ENCODE measurements at regions not wholly inside any gene's neighbourhood (a gene's known extent, or its start where the extent isn't known, plus 50 kb on each side); places are given as distances from the start of the nearest gene placed in this dataset.
A peak's percentile ranks its signal among the peaks of the same experiment; 100 is the strongest.

DNA sequence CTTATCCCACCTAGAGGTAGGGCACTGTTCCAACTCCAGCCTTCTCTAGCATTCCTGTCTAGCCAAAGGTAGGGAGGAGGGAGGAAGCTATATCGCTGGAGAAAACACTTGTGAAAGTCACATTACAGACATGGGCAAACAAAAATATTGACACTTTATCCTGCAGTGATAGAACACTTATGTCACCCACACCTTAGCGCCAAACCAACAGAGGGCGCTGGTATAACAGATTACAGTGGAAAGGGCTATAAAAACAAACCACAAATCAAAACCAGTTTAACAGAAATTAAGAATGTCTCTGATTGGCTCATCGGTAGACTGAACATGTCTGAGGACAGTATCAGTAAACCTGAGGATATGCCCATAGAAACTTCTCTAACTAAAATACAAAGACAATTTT lies 451.3 kb downstream of the TLL1 start:
- TF ChIP-seq, protein P1, sequence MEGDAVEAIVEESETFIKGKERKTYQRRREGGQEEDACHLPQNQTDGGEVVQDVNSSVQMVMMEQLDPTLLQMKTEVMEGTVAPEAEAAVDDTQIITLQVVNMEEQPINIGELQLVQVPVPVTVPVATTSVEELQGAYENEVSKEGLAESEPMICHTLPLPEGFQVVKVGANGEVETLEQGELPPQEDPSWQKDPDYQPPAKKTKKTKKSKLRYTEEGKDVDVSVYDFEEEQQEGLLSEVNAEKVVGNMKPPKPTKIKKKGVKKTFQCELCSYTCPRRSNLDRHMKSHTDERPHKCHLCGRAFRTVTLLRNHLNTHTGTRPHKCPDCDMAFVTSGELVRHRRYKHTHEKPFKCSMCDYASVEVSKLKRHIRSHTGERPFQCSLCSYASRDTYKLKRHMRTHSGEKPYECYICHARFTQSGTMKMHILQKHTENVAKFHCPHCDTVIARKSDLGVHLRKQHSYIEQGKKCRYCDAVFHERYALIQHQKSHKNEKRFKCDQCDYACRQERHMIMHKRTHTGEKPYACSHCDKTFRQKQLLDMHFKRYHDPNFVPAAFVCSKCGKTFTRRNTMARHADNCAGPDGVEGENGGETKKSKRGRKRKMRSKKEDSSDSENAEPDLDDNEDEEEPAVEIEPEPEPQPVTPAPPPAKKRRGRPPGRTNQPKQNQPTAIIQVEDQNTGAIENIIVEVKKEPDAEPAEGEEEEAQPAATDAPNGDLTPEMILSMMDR (conservative IDR thresholded peaks at IDR 0.05; ENCODE audit: low read depth, low read length): peak; percentile 62
- no peak for TF ChIP-seq EZH2 (IDR thresholded peaks at IDR 0.05; ENCODE audit: borderline replicate concordance, low read depth, low read length, poor library complexity, severe bottlenecking)
